Renal cortical epithelial cell (primary cell): ENCODE measurements at regions not wholly inside any gene's neighbourhood (a gene's known extent, or its start where the extent isn't known, plus 50 kb on each side); places are given as distances from the start of the nearest gene placed in this dataset.

ENCODE experiments used
- DNase-seq: peaks from one replicate; pipeline ENCODE4 v3.0.0-alpha.2; 2011; ENCODE audit warnings: low read depth

- no peak for DNase-seq
Observed at GRCh38 chr10:124227988-124228387, 134.6 kb upstream of the CHST15 start.

GRCh38 chr10:124227055-124227975 is 133.9 kb upstream of the CHST15 start:
- DNase-seq, result no peak

- DNase-seq, result no peak
Observed at GRCh38 chr10:124226271-124227054, 133.1 kb upstream of the CHST15 start.

GRCh38 chr10:124225467-124226270 is 132.3 kb upstream of the CHST15 start:
- DNase-seq, result no peak

GRCh38 chr10:124225029-124225466 is 131.7 kb upstream of the CHST15 start:
- no peak for DNase-seq

- peak; percentile 26 for DNase-seq
Observed at GRCh38 chr10:124224331-124225028, 131.1 kb upstream of the CHST15 start.

- no peak for DNase-seq
Observed at GRCh38 chr10:124223711-124224085, 130.3 kb upstream of the CHST15 start.

GRCh38 chr10:124222988-124223710 is 129.8 kb upstream of the CHST15 start:
- no peak for DNase-seq

GRCh38 chr10:124222318-124222987 is 129.1 kb upstream of the CHST15 start:
- peak; percentile 37 for DNase-seq

- DNase-seq, result peak; percentile 36
Observed at GRCh38 chr10:124221356-124222317, 128.2 kb upstream of the CHST15 start.

- no peak for DNase-seq
Observed at GRCh38 chr10:124220971-124221355, 127.6 kb upstream of the CHST15 start.

- no peak for DNase-seq
Observed at GRCh38 chr10:124220547-124220946, 127.1 kb upstream of the CHST15 start.

- DNase-seq, result no peak
Observed at GRCh38 chr10:124219655-124220054, 126.3 kb upstream of the CHST15 start.

- DNase-seq, result no peak
Observed at GRCh38 chr10:124219062-124219461, 125.7 kb upstream of the CHST15 start.

GRCh38 chr10:124217906-124218804 is 124.8 kb upstream of the CHST15 start:
- no peak for DNase-seq

- DNase-seq, result no peak
Observed at GRCh38 chr10:124217031-124217430, 123.6 kb upstream of the CHST15 start.

- DNase-seq, result no peak
Observed at GRCh38 chr10:124214610-124215375, 121.4 kb upstream of the CHST15 start.
